Right lobe of liver (tissue), 6 donors: ENCODE measurements at regions not wholly inside any gene's neighbourhood (a gene's known extent, or its start where the extent isn't known, plus 50 kb on each side); places are given as distances from the start of the nearest gene placed in this dataset.

Experiments used
- ATAC-seq, 4 donors: fragments of 200-7000 bp; cut with Tn5 transposase; one replicate each; pipeline ENCODE4 v1.9.1; 2020; ENCODE audit warnings: mild to moderate bottlenecking in 4 of 4, moderate library complexity in 4 of 4
- DNase-seq, 3 donors: peaks; one replicate each; pipeline ENCODE4 v3.0.0-alpha.2; 2020
- H3K27ac ChIP-seq, 3 donors: fragments of 200-600 bp; one replicate each; pipeline ENCODE4 v1.8.0; 2022
- H3K27me3 ChIP-seq, 2 donors: fragments of 200-600 bp; one replicate each; pipeline ENCODE4 v1.8.0; 2022
- H3K36me3 ChIP-seq, 4 donors: fragments of 200-600 bp; sonication (generic) in 1 of 4; one replicate each; pipeline versions ENCODE4 v1.5.1 to v1.8.0; 2017 to 2022; ENCODE audit warnings: control low read depth in 1 of 4
- H3K4me1 ChIP-seq, 4 donors: fragments of 200-600 bp; sonication (generic) in 1 of 4; one replicate each; pipeline versions ENCODE4 v1.5.1 to v1.8.0; 2017 to 2022; ENCODE audit warnings: control low read depth in 1 of 4
- H3K4me3 ChIP-seq, 3 donors: fragments of 200-600 bp; one replicate each; pipeline ENCODE4 v1.8.0; 2022
- H3K9me3 ChIP-seq, 4 donors: fragments of 200-600 bp; sonication (generic) in 1 of 4; one replicate each; pipeline versions ENCODE4 v1.5.1 to v1.8.0; 2017 to 2022; ENCODE audit warnings: control low read depth in 1 of 4
- POLR2A ChIP-seq: fragments of 450-650 bp; IDR thresholded peaks from one replicate; pipeline ENCODE4 v1.6.1; 2017; ENCODE audit warnings: antibody characterized with exemption, mild to moderate bottlenecking
- WGBS: methylation state at CpG from one replicate; pipeline ENCODE4 v1.1.6; 2018; ENCODE audit warnings: low coverage, low lambda C conversion rate; ENCODE audit not compliant: insufficient coverage; ENCODE audit errors: missing lambda C conversion rate; 5-methylcytosine and 5-hydroxymethylcytosine counted together
- intact Hi-C, 2 donors: fragments of 100-400 bp; cut with DNase I; formaldehyde crosslinking; loops; one replicate each; pipeline versions ENCODE4 v1.11.2 to v1.14.1; 2022
- TF ChIP-seq, protein P1 (sequence below), 4 donors: fragments of 200-600 bp in 3 of 4; fragments of 450-650 bp in 1 of 4; IDR thresholded peaks; one replicate each; pipeline versions ENCODE4 v1.5.1 to v1.8.0; 2016 to 2022; ENCODE audit warnings: antibody characterized with exemption in 4 of 4, mild to moderate bottlenecking in 2 of 4
- donor health status: DM: no; HTN: yes; CAD: no.
- donor health status: DM: no; HTN: no; CAD: no.
- donor health status: DM: no; HTN: no; CAD: no.
- donor health status: DM: no; HTN: yes; CAD: no.
- donor health status: DM: no; HTN: yes; CAD: no.

GRCh38 chr11:112649856-112650255 is 311.4 kb upstream of the NCAM1 start:
- intact Hi-C loops = no loop called here

GRCh38 chr11:112650527-112650926 is 310.7 kb upstream of the NCAM1 start:
- 77% methylated on average over 3 of the region's 3 CpGs for WGBS
- intact Hi-C loops = no loop called here
- Histone ChIP-seq H3K9me3 (no peaks in the 10 kb centered on the region), H3K4me3 (no peak overlapping the region), H3K4me1 (no peaks in the 10 kb centered on the region), H3K27ac (no peak overlapping the region), H3K27me3 (no peaks in the 10 kb centered on the region), H3K36me3 (no peaks in the 10 kb centered on the region)
- TF ChIP-seq, protein P1, sequence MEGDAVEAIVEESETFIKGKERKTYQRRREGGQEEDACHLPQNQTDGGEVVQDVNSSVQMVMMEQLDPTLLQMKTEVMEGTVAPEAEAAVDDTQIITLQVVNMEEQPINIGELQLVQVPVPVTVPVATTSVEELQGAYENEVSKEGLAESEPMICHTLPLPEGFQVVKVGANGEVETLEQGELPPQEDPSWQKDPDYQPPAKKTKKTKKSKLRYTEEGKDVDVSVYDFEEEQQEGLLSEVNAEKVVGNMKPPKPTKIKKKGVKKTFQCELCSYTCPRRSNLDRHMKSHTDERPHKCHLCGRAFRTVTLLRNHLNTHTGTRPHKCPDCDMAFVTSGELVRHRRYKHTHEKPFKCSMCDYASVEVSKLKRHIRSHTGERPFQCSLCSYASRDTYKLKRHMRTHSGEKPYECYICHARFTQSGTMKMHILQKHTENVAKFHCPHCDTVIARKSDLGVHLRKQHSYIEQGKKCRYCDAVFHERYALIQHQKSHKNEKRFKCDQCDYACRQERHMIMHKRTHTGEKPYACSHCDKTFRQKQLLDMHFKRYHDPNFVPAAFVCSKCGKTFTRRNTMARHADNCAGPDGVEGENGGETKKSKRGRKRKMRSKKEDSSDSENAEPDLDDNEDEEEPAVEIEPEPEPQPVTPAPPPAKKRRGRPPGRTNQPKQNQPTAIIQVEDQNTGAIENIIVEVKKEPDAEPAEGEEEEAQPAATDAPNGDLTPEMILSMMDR (IDR thresholded peaks at IDR 0.05) = no peak
- no peak for TF ChIP-seq POLR2A
- DNase-seq (no peak), ATAC-seq (no peak)

More at GRCh38 chr11:112649856-112650255, 311.4 kb upstream of the NCAM1 start:
- H3K36me3 ChIP-seq = no peaks in the 10 kb centered on the region
- no peaks in the 10 kb centered on the region for H3K9me3 ChIP-seq
- H3K27ac ChIP-seq = no peak overlapping the region
- H3K27me3 ChIP-seq = no peaks in the 10 kb centered on the region
- no peak for TF ChIP-seq POLR2A
- TF ChIP-seq, protein P1 (IDR thresholded peaks at IDR 0.05) = no peak
- H3K4me1 ChIP-seq = no peaks in the 10 kb centered on the region
- ATAC-seq (no peak), DNase-seq (no peak)
- WGBS = 56% methylated on average over 5 of the region's 6 CpGs
- no peak overlapping the region for H3K4me3 ChIP-seq

DNA sequence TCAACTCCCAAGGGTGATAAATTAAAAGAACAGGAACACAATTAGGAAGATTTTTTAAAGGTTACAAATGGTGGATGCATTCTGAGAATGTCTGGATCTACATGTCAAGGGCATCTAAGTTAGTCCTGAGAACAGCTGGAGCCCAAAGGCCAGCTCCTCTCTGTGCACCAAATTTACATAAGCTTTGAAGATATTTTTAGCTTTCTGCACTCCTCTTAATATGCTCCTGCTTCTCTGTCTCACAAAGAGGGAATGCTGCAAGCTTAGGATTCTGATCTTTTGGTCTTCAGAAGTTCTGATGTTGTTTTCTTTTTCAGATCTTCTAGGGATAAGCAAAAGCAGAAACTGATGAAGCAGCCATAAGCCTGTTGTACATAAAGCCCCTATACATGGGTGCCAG is 309.8 kb upstream of the NCAM1 start:
- Histone ChIP-seq H3K36me3 (no peaks in the 10 kb centered on the region), H3K27me3 (no peaks in the 10 kb centered on the region), H3K4me3 (no peak overlapping the region), H3K27ac (no peak overlapping the region), H3K9me3 (no peaks in the 10 kb centered on the region), H3K4me1 (no peaks in the 10 kb centered on the region)
- ATAC-seq (no peak), DNase-seq (no peak)
- TF ChIP-seq POLR2A = no peak
- TF ChIP-seq, protein P1 (IDR thresholded peaks at IDR 0.05) = no peak
- intact Hi-C loops = no loop called here

DNA sequence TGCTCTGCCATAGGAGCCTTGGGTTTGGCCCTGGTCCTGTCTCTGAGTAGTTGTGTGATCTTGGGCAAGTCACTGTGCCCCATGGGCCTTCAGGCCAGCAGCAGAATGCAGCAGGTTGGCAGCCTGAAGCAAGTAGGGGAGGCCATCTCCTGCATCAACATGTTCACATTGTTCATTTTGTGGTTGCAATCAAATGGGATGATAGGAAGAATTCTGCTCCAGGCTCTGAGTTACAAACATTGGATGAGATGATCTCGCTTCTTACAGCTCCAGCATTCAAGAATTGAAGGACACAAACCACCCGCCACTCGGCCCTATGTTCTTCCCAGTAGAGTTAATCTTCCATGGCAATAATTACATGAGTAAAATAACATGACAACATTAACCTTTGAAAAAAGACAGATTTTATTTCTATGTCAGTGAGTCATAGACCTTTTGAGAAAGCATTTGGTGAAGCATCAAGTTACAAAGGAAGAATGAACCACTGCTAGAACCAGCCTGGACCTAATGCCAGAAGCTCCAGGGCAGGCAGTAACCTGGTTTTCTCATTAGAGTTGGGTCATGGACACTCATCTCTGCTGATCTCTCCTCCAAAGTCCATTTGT is 308.3 kb upstream of the NCAM1 start:
- H3K4me3 ChIP-seq = no peak overlapping the region
- no peaks in the 10 kb centered on the region for H3K27me3 ChIP-seq
- DNase-seq = no peak
- no peaks in the 10 kb centered on the region for H3K9me3 ChIP-seq
- H3K36me3 ChIP-seq = no peaks in the 10 kb centered on the region
- 82% methylated on average over 3 of the region's 3 CpGs for WGBS
- no peaks in the 10 kb centered on the region for H3K4me1 ChIP-seq
- ATAC-seq = no peak
- H3K27ac ChIP-seq = no peak overlapping the region
- intact Hi-C loops = no loop called here
- TF ChIP-seq, protein P1 (IDR thresholded peaks at IDR 0.05) = no peak
- no peak for TF ChIP-seq POLR2A

GRCh38 chr11:112655371-112655770 is 305.8 kb upstream of the NCAM1 start:
- DNase-seq (peak in 1 of 3 donors; percentile 50), ATAC-seq (peak in 3 of 4 donors; percentile 28 to 36 (median 36))
- Histone ChIP-seq H3K27ac (no peak overlapping the region), H3K4me3 (no peak overlapping the region), H3K27me3 (no peaks in the 10 kb centered on the region), H3K36me3 (no peaks in the 10 kb centered on the region), H3K9me3 (no peaks in the 10 kb centered on the region), H3K4me1 (no peaks in the 10 kb centered on the region)
- TF ChIP-seq, protein P1 (IDR thresholded peaks at IDR 0.05) = no peak
- no peak for TF ChIP-seq POLR2A
- intact Hi-C loops = no loop called here
- WGBS = 43% methylated on average over 2 of the region's 2 CpGs
